ENCODE measurements at regions not wholly inside any gene's neighbourhood (a gene's known extent, or its start where the extent isn't known, plus 50 kb on each side); places are given as distances from the start of the nearest gene placed in this dataset.

DNA sequence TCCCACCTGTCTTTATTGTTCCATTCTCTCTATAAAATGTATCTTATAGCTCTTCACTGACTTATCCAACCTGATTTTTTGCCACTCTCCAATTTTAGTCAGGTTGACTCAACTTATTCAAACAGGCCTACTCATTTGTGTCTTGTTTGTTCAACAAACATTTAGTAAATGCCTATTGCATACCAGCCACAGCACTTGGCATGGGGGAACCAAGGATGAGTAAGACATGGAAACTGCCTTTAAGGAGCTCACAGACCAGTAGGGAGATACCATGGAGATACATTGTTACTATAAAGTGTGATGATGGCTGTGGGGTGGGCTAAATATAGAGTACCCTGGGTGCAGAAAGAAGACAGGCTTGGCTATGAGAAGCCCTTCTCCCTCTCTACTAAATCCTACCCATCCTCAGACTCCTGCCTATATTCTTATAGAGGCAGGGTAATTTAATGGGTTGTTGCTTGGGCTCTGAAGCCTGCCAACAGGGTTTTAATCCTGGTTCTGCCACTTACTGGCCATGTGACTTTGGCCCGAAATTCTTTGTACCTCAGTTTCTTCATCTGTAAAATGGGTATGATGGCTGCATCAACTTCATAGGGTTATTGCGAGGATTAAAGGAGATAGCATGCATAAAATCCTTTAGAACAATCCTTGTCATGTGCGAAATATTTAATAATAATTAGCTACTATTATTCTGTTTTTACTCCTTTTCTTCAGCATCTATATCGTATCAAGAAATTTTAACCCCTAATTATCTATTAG, 348.5 kb upstream of the UMPS start:
- TF ChIP-seq CTCF (IDR thresholded peaks at IDR 0.05; ENCODE audit: low read length) (no peak), EZH2 (IDR thresholded peaks at IDR 0.05; ENCODE audit: borderline replicate concordance, low read length) (no peak)
